Upper lobe of left lung (tissue), 4 donors: ENCODE measurements at regions not wholly inside any gene's neighbourhood (a gene's known extent, or its start where the extent isn't known, plus 50 kb on each side); places are given as distances from the start of the nearest gene placed in this dataset.

Source experiments
- CTCF ChIP-seq, 6 experiments: fragments of 450-650 bp in 4 of 6; fragments of 200-600 bp in 2 of 6; sonication (generic) in 2 of 6; IDR thresholded peaks; one replicate each; pipeline ENCODE4 v1.5.1; 2016 to 2019; ENCODE audit warnings: antibody characterized with exemption in 6 of 6
- POLR2A ChIP-seq, 4 donors: fragments of 450-650 bp; IDR thresholded peaks; one replicate each; pipeline ENCODE4 v1.5.1; 2016 to 2017; ENCODE audit warnings: antibody characterized with exemption in 4 of 4, mild to moderate bottlenecking in 2 of 4

- TF ChIP-seq CTCF (IDR thresholded peaks at IDR 0.05): no peak
- no peak for TF ChIP-seq POLR2A (IDR thresholded peaks at IDR 0.05)
Measured at GRCh38 chr2:12106440-12107080, 360.1 kb downstream of the LPIN1 start.
